ENCODE measurements at regions not wholly inside any gene's neighbourhood (a gene's known extent, or its start where the extent isn't known, plus 50 kb on each side); places are given as distances from the start of the nearest gene placed in this dataset.

GRCh38 chr18:38602341-38602740, 1036.7 kb upstream of the CELF4 start:
- POLR2A ChIA-PET: no interaction called here

GRCh38 chr18:38587571-38587970, 1022.0 kb upstream of the CELF4 start:
- ChIA-PET CTCF (ENCODE audit: unreplicated experiment) (no interaction called here), POLR2A (no interaction called here)
- Histone ChIP-seq H3K4me1 (ENCODE audit: insufficient read depth, low read length, poor library complexity, severe bottlenecking) (no peaks in the 10 kb centered on the region), H3K36me3 (ENCODE audit: insufficient read depth, low read length) (no peaks in the 10 kb centered on the region), H3K9me2 (ENCODE audit: insufficient read depth, low read length) (no peaks in the 10 kb centered on the region), H3K4me3 (ENCODE audit: low read depth, low read length, poor library complexity, severe bottlenecking) (no peak overlapping the region), H3K9me3 (ENCODE audit: low read length) (no peaks in the 10 kb centered on the region), H3K4me2 (ENCODE audit: low read length) (no peak overlapping the region), H3K27ac (ENCODE audit: low read depth, low read length, poor library complexity, severe bottlenecking) (no peak overlapping the region), H3K79me2 (ENCODE audit: insufficient read depth, low read depth, low read length) (no peaks in the 10 kb centered on the region), H2AFZ (ENCODE audit: low read length) (no peak overlapping the region), H4K20me1 (ENCODE audit: insufficient read depth, low read length) (no peaks in the 10 kb centered on the region)
- no TSS peak for BruUV-seq (replicated peaks)
- no peak for DNase-seq (ENCODE audit: low spot score)
- TF ChIP-seq, protein P1, sequence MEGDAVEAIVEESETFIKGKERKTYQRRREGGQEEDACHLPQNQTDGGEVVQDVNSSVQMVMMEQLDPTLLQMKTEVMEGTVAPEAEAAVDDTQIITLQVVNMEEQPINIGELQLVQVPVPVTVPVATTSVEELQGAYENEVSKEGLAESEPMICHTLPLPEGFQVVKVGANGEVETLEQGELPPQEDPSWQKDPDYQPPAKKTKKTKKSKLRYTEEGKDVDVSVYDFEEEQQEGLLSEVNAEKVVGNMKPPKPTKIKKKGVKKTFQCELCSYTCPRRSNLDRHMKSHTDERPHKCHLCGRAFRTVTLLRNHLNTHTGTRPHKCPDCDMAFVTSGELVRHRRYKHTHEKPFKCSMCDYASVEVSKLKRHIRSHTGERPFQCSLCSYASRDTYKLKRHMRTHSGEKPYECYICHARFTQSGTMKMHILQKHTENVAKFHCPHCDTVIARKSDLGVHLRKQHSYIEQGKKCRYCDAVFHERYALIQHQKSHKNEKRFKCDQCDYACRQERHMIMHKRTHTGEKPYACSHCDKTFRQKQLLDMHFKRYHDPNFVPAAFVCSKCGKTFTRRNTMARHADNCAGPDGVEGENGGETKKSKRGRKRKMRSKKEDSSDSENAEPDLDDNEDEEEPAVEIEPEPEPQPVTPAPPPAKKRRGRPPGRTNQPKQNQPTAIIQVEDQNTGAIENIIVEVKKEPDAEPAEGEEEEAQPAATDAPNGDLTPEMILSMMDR (conservative IDR thresholded peaks at IDR 0.05; ENCODE audit: low read length): no peak
- TF ChIP-seq EZH2phosphoT487 (IDR thresholded peaks at IDR 0.05; ENCODE audit: borderline replicate concordance, low read depth, low read length): no peak
- intact Hi-C loops (cut with micrococcal nuclease; ENCODE audit: unreplicated experiment): no loop called here

More at GRCh38 chr18:38602341-38602740, 1036.7 kb upstream of the CELF4 start:
- H3K36me3 ChIP-seq (ENCODE audit: insufficient read depth, low read length): no peaks in the 10 kb centered on the region
- intact Hi-C loops (cut with micrococcal nuclease; ENCODE audit: unreplicated experiment): no loop called here
- H2AFZ ChIP-seq (ENCODE audit: low read length): no peak overlapping the region
- no peak overlapping the region for H3K27ac ChIP-seq (ENCODE audit: low read depth, low read length, poor library complexity, severe bottlenecking)
- TF ChIP-seq EZH2phosphoT487 (IDR thresholded peaks at IDR 0.05; ENCODE audit: borderline replicate concordance, low read depth, low read length): no peak
- TF ChIP-seq, protein P1 (conservative IDR thresholded peaks at IDR 0.05; ENCODE audit: low read length): no peak
- DNase-seq (ENCODE audit: low spot score): no peak
- CTCF ChIA-PET (ENCODE audit: unreplicated experiment): no interaction called here
- no peaks in the 10 kb centered on the region for H3K9me2 ChIP-seq (ENCODE audit: insufficient read depth, low read length)
- no peaks in the 10 kb centered on the region for H4K20me1 ChIP-seq (ENCODE audit: insufficient read depth, low read length)
- no peak overlapping the region for H3K4me3 ChIP-seq (ENCODE audit: low read depth, low read length, poor library complexity, severe bottlenecking)
- no peak overlapping the region for H3K4me2 ChIP-seq (ENCODE audit: low read length)
- no peaks in the 10 kb centered on the region for H3K9me3 ChIP-seq (ENCODE audit: low read length)
- H3K4me1 ChIP-seq (ENCODE audit: insufficient read depth, low read length, poor library complexity, severe bottlenecking): no peaks in the 10 kb centered on the region
- BruUV-seq (replicated peaks): no TSS peak
- no peaks in the 10 kb centered on the region for H3K79me2 ChIP-seq (ENCODE audit: insufficient read depth, low read depth, low read length)

GRCh38 chr18:38586327-38586726, 1020.7 kb upstream of the CELF4 start:
- DNase-seq (ENCODE audit: low spot score): no peak
- no peaks in the 10 kb centered on the region for H3K36me3 ChIP-seq (ENCODE audit: insufficient read depth, low read length)
- no peaks in the 10 kb centered on the region for H3K9me2 ChIP-seq (ENCODE audit: insufficient read depth, low read length)
- H3K79me2 ChIP-seq (ENCODE audit: insufficient read depth, low read depth, low read length): no peaks in the 10 kb centered on the region
- no TSS peak for BruUV-seq (replicated peaks)
- no peak overlapping the region for H3K4me2 ChIP-seq (ENCODE audit: low read length)
- H3K9me3 ChIP-seq (ENCODE audit: low read length): no peaks in the 10 kb centered on the region
- H3K4me3 ChIP-seq (ENCODE audit: low read depth, low read length, poor library complexity, severe bottlenecking): no peak overlapping the region
- no peak overlapping the region for H3K27ac ChIP-seq (ENCODE audit: low read depth, low read length, poor library complexity, severe bottlenecking)
- H3K4me1 ChIP-seq (ENCODE audit: insufficient read depth, low read length, poor library complexity, severe bottlenecking): no peaks in the 10 kb centered on the region
- CTCF ChIA-PET (ENCODE audit: unreplicated experiment): no interaction called here
- POLR2A ChIA-PET: no interaction called here
- TF ChIP-seq, protein P1 (conservative IDR thresholded peaks at IDR 0.05; ENCODE audit: low read length): no peak
- TF ChIP-seq EZH2phosphoT487 (IDR thresholded peaks at IDR 0.05; ENCODE audit: borderline replicate concordance, low read depth, low read length): no peak
- H2AFZ ChIP-seq (ENCODE audit: low read length): no peak overlapping the region
- no peaks in the 10 kb centered on the region for H4K20me1 ChIP-seq (ENCODE audit: insufficient read depth, low read length)
- intact Hi-C loops (cut with micrococcal nuclease; ENCODE audit: unreplicated experiment): no loop called here
